HCT116 (cell line): ENCODE measurements at regions not wholly inside any gene's neighbourhood (a gene's known extent, or its start where the extent isn't known, plus 50 kb on each side); places are given as distances from the start of the nearest gene placed in this dataset.

Experiments
- ATAC-seq: fragments of 200-7000 bp; cut with Tn5 transposase; 2 replicates; pipeline ENCODE4 v1.9.1; 2020; ENCODE audit warnings: mild to moderate bottlenecking, moderate library complexity
- BruUV-seq: library from RNA; stranded (reverse); fragments of 400-500 nt; replicated peaks from 2 replicates; lab custom pipeline; 2021; lab: Mats Ljungman, UMichigan
- CTCF ChIA-PET: fragments of 300-600 bp; sonication (Branson Sonifier 250); formaldehyde crosslinking; loops from one replicate; lab custom pipeline; 2021; ENCODE audit warnings: antibody characterized with exemption; lab: Charles Lee
- POLR2A ChIA-PET: fragments of 300-600, 350-600 bp; sonication (Branson Sonifier 250); formaldehyde crosslinking; loops from one replicate; lab custom pipeline; 2021; ENCODE audit warnings: antibody characterized with exemption; lab: Charles Lee
- RAD21 ChIA-PET, 2 experiments: fragments of 300-600 bp; sonication (Branson Sonifier 250); formaldehyde crosslinking; loops; one replicate each; lab custom pipeline; 2023; ENCODE audit warnings: low total read pairs in 2 of 2; ENCODE audit not compliant: uncharacterized antibody in 2 of 2, unreplicated experiment in 2 of 2, low non-redundant PET in 1 of 2; lab: Charles Lee
- DNase-seq: peaks from one replicate; pipeline ENCODE4 v3.0.0-alpha.2; 2010; ENCODE audit warnings: low read depth, low spot score
- H2AFZ ChIP-seq: fragments of 200-600 bp; shearing (Covaris generic), sonication (generic); 2 replicates; pipeline ENCODE4 v1.6.1; 2017; ENCODE audit warnings: low read depth, mixed run types, mixed read lengths, antibody characterized with exemption, low read length; ENCODE audit not compliant: poor library complexity, severe bottlenecking
- H3K27ac ChIP-seq: 2 replicates; pipeline ENCODE4 v1.5.1; 2012; ENCODE audit warnings: low read depth, low read length
- H3K27me3 ChIP-seq: fragments of 200-600 bp; sonication (generic); 2 replicates; pipeline ENCODE4 v1.6.1; 2016; ENCODE audit warnings: mixed run types, low read length, mixed read lengths; ENCODE audit not compliant: insufficient read depth
- H3K36me3 ChIP-seq, 2 experiments: fragments of 200-500 bp in 1 of 2; fragments of 200-600 bp in 1 of 2; sonication (Bioruptor generic) in 1 of 2; sonication (generic) in 1 of 2; 2 replicates each; pipeline versions ENCODE4 v1.5.1 to v1.6.1; 2014 to 2016; ENCODE audit warnings: low read length in 2 of 2, inconsistent platforms in 1 of 2, mixed read lengths in 1 of 2, mixed run types in 1 of 2; ENCODE audit not compliant: insufficient read depth in 2 of 2, control insufficient read depth in 1 of 2
- H3K4me1 ChIP-seq, 2 experiments: fragments of 200-600 bp in 1 of 2; sonication (generic) in 1 of 2; 2 replicates each; pipeline versions ENCODE4 v1.5.1 to v1.6.1; 2012 to 2017; ENCODE audit warnings: low read length in 2 of 2, inconsistent platforms in 1 of 2, mild to moderate bottlenecking in 1 of 2, mixed read lengths in 1 of 2, mixed run types in 1 of 2, moderate library complexity in 1 of 2; ENCODE audit not compliant: insufficient read depth in 2 of 2, control insufficient read depth in 1 of 2
- H3K4me2 ChIP-seq: fragments of 200-600 bp; sonication (generic); 2 replicates; pipeline ENCODE4 v1.6.1; 2017; ENCODE audit warnings: mixed run types, low read length, mixed read lengths
- H3K4me3 ChIP-seq, 2 experiments: fragments of 200-600 bp in 1 of 2; sonication (generic) in 1 of 2; replicated peaks in 1 of 2; 2 replicates each; pipeline ENCODE4 v1.5.1; 2011 to 2016; ENCODE audit warnings: low read length in 2 of 2, control low read depth in 1 of 2, low read depth in 1 of 2, mild to moderate bottlenecking in 1 of 2, mixed read lengths in 1 of 2, mixed run types in 1 of 2
- H3K79me2 ChIP-seq: fragments of 200-600 bp; sonication (generic); 2 replicates; pipeline ENCODE4 v1.6.1; 2017; ENCODE audit warnings: mild to moderate bottlenecking, mixed run types, low read length, moderate library complexity, mixed read lengths; ENCODE audit not compliant: insufficient read depth
- H3K9ac ChIP-seq: fragments of 200-600 bp; sonication (generic); 2 replicates; pipeline ENCODE4 v1.6.1; 2016; ENCODE audit warnings: low read length, mixed read lengths
- H3K9me2 ChIP-seq: fragments of 200-600 bp; sonication (generic), shearing (Covaris generic); 2 replicates; pipeline ENCODE4 v1.6.1; 2017; ENCODE audit warnings: mixed run types, mild to moderate bottlenecking, moderate library complexity; ENCODE audit not compliant: insufficient read depth
- H3K9me3 ChIP-seq, 2 experiments: fragments of 200-500 bp in 1 of 2; fragments of 200-600 bp in 1 of 2; sonication (Bioruptor generic) in 1 of 2; sonication (generic) in 1 of 2; 2 replicates each; pipeline ENCODE4 v1.6.1; 2014 to 2017; ENCODE audit warnings: low read length in 2 of 2, mixed read lengths in 2 of 2, inconsistent platforms in 1 of 2, low read depth in 1 of 2, mild to moderate bottlenecking in 1 of 2, mixed run types in 1 of 2, moderate library complexity in 1 of 2; ENCODE audit not compliant: control insufficient read depth in 1 of 2, insufficient read depth in 1 of 2
- H4K20me1 ChIP-seq: fragments of 200-600 bp; sonication (generic), shearing (Covaris generic); 2 replicates; pipeline ENCODE4 v1.6.1; 2017; ENCODE audit warnings: mixed run types, mild to moderate bottlenecking, moderate library complexity; ENCODE audit not compliant: insufficient read depth
- EGR1 ChIP-seq: IDR thresholded peaks from 2 replicates; pipeline ENCODE4 v1.6.1; 2012; ENCODE audit warnings: low read depth
- EZH2 ChIP-seq: fragments of 200-600 bp; sonication (generic); IDR thresholded peaks from 2 replicates; pipeline ENCODE4 v1.6.1; 2017; ENCODE audit warnings: antibody characterized with exemption, mixed run types
- FOSL1 ChIP-seq: IDR thresholded peaks from 2 replicates; pipeline ENCODE4 v1.6.1; 2012; ENCODE audit warnings: low read depth
- MAX ChIP-seq: IDR thresholded peaks from 2 replicates; pipeline ENCODE4 v1.6.1; 2012
- SIN3A ChIP-seq: IDR thresholded peaks from 2 replicates; pipeline ENCODE4 v1.6.1; 2012; ENCODE audit warnings: low read depth
- SP1 ChIP-seq: IDR thresholded peaks from 2 replicates; pipeline ENCODE4 v1.6.1; 2012; ENCODE audit warnings: low read depth
- TCF7L2 ChIP-seq: IDR thresholded peaks from 2 replicates; pipeline ENCODE4 v1.7.0; 2011; ENCODE audit warnings: borderline replicate concordance, inconsistent platforms; ENCODE audit not compliant: insufficient read depth, insufficient read length; ENCODE audit errors: extremely low read depth
- YY1 ChIP-seq: IDR thresholded peaks from 2 replicates; pipeline ENCODE4 v1.6.1; 2011; ENCODE audit warnings: low read length, low read depth, moderate library complexity, mild to moderate bottlenecking; ENCODE audit not compliant: insufficient replicate concordance; ENCODE audit errors: extremely low read depth
- ZBTB33 ChIP-seq: IDR thresholded peaks from 2 replicates; pipeline ENCODE4 v1.6.1; 2011; ENCODE audit warnings: mild to moderate bottlenecking, low read length, moderate library complexity; ENCODE audit not compliant: insufficient replicate concordance; ENCODE audit errors: extremely low read depth
- intact Hi-C: fragments of 100-400 bp; cut with micrococcal nuclease; formaldehyde crosslinking; loops from 2 replicates; pipeline ENCODE4 v1.10.0; 2022

GRCh38 chr7:16265863-16266458 is 155.4 kb downstream of the CRPPA start:
- no peak overlapping the region for H3K27ac ChIP-seq
- TF ChIP-seq MAX (no peak), EZH2 (no peak), YY1 (no peak), SP1 (no peak), ZBTB33 (no peak), TCF7L2 (no peak), EGR1 (no peak), FOSL1 (no peak), SIN3A (no peak)
- TF ChIP-seq, all 23 proteins: peak for 0
- Histone ChIP-seq H3K79me2 (no peaks in the 10 kb centered on the region), H4K20me1 (no peaks in the 10 kb centered on the region), H3K4me3 (no peak overlapping the region), H3K9me2 (no peaks in the 10 kb centered on the region), H3K9me3 (no peaks in the 10 kb centered on the region), H3K4me2 (no peak overlapping the region), H3K4me1 (peaks cover 18 to 28% of the 10 kb centered on the region in 2 experiments), H3K9ac (no peak overlapping the region), H3K36me3 (no peaks in the 10 kb centered on the region), H2AFZ (no peak overlapping the region), H3K27me3 (no peaks in the 10 kb centered on the region)
- intact Hi-C loops, result no loop called here
- ChIA-PET RAD21 (no interaction called here), CTCF (no interaction called here), POLR2A (no interaction called here)
- DNase-seq (no peak), ATAC-seq (no peak)
- BruUV-seq, result no TSS peak
